K562 (cell line): ENCODE measurements at regions not wholly inside any gene's neighbourhood (a gene's known extent, or its start where the extent isn't known, plus 50 kb on each side); places are given as distances from the start of the nearest gene placed in this dataset.
A peak's percentile ranks its signal among the peaks of the same experiment; 100 is the strongest.

Experiments
- BACH1 ChIP-seq: fragments of 200-800 bp; sonication (Bioruptor generic); IDR thresholded peaks from 2 replicates; pipeline ENCODE4 v1.6.1; 2016; ENCODE audit warnings: missing genetic modification characterization, missing compliant biosample characterization
- C11orf30 ChIP-seq: fragments of 450-650 bp; IDR thresholded peaks from 2 replicates; pipeline ENCODE4 v1.6.1; 2016; ENCODE audit warnings: low read depth, mild to moderate bottlenecking
- CBFA2T3 ChIP-seq: fragments of 450-650 bp; IDR thresholded peaks from 2 replicates; pipeline ENCODE4 v1.6.1; 2017
- CBX3 ChIP-seq, 2 experiments: IDR thresholded peaks; 1 replicate in 1 of 2; 2 replicates in 1 of 2; pipeline ENCODE4 v1.6.1; 2012; ENCODE audit warnings: inconsistent platforms in 2 of 2, low read length in 2 of 2, borderline replicate concordance in 1 of 2, control low read depth in 1 of 2
- CHD4 ChIP-seq: fragments of 200-600 bp; sonication (generic); IDR thresholded peaks from 3 replicates; pipeline ENCODE4 v1.6.1; 2012; ENCODE audit warnings: low read depth, mild to moderate bottlenecking, mixed read lengths, low read length, inconsistent platforms; ENCODE audit not compliant: insufficient read depth, insufficient replicate concordance, poor library complexity, severe bottlenecking
- EGR1 ChIP-seq: fragments of 450-650 bp; conservative IDR thresholded peaks from 2 replicates; pipeline ENCODE4 v1.6.1; 2017; ENCODE audit warnings: mild to moderate bottlenecking
- ESRRA ChIP-seq: fragments of 450-650 bp; IDR thresholded peaks from 2 replicates; pipeline ENCODE4 v1.6.1; 2014; ENCODE audit warnings: low read depth, mild to moderate bottlenecking, moderate library complexity, borderline replicate concordance
- ETV1 ChIP-seq: fragments of 450-650 bp; conservative IDR thresholded peaks from 2 replicates; pipeline ENCODE4 v1.6.1; 2016; ENCODE audit warnings: missing genetic modification characterization, control low read depth, low read depth, missing compliant biosample characterization
- FOSL1 ChIP-seq: fragments of 200-800 bp; sonication (Bioruptor generic); conservative IDR thresholded peaks from 2 replicates; pipeline ENCODE4 v1.6.1; 2016; ENCODE audit warnings: missing genetic modification characterization, missing compliant biosample characterization
- GATAD2A ChIP-seq: fragments of 450-650 bp; IDR thresholded peaks from 2 replicates; pipeline ENCODE4 v1.6.1; 2017
- KLF1 ChIP-seq: fragments of 450-650 bp; IDR thresholded peaks from 2 replicates; pipeline ENCODE4 v1.6.1; 2016; ENCODE audit warnings: missing genetic modification characterization, missing compliant biosample characterization
- MAZ ChIP-seq, 2 experiments: fragments of 450-650 bp in 1 of 2; sonication (generic) in 1 of 2; formaldehyde crosslinking; IDR thresholded peaks in 1 of 2; conservative IDR thresholded peaks in 1 of 2; 2 replicates each; pipeline versions ENCODE4 v1.4.0 to v1.5.0; 2020; ENCODE audit warnings: mild to moderate bottlenecking in 1 of 2, missing genetic modification reagents in 1 of 2
- MTA1 ChIP-seq: fragments of 450-650 bp; IDR thresholded peaks from 2 replicates; pipeline ENCODE4 v1.6.1; 2017; ENCODE audit warnings: borderline replicate concordance
- OTX1 ChIP-seq: fragments of 450-650 bp; formaldehyde crosslinking; IDR thresholded peaks from 2 replicates; pipeline ENCODE4 v1.4.0; 2022; ENCODE audit warnings: mild to moderate bottlenecking
- POLR2B ChIP-seq: fragments of 450-650 bp; IDR thresholded peaks from 2 replicates; pipeline ENCODE4 v1.6.1; 2018; ENCODE audit warnings: low read depth; ENCODE audit not compliant: partially characterized antibody
- PYGO2 ChIP-seq: fragments of 450-650 bp; IDR thresholded peaks from 2 replicates; pipeline ENCODE4 v1.6.1; 2016; ENCODE audit warnings: mild to moderate bottlenecking, missing genetic modification characterization, moderate library complexity, missing compliant biosample characterization
- RBBP5 ChIP-seq: fragments of 200-600 bp; sonication (generic); IDR thresholded peaks from 2 replicates; pipeline ENCODE4 v1.6.1; 2012; ENCODE audit warnings: borderline replicate concordance, mild to moderate bottlenecking, low read length, control low read depth, inconsistent platforms; ENCODE audit not compliant: insufficient read depth, poor library complexity, severe bottlenecking
- RFX5 ChIP-seq: IDR thresholded peaks from 2 replicates; pipeline ENCODE4 v1.6.1; 2011; ENCODE audit warnings: low read depth, mild to moderate bottlenecking, improper control_type of control experiment, low read length
- TEAD2 ChIP-seq: fragments of 450-650 bp; IDR thresholded peaks from 2 replicates; pipeline ENCODE4 v1.6.1; 2016; ENCODE audit warnings: missing genetic modification characterization, control low read depth, missing compliant biosample characterization
- TRIM28 ChIP-seq: fragments of 450-650 bp; IDR thresholded peaks from 2 replicates; pipeline ENCODE4 v1.6.1; 2017
- ZFX ChIP-seq: sonication (generic); formaldehyde crosslinking; IDR thresholded peaks from 2 replicates; pipeline ENCODE4 v1.8.0; 2022; ENCODE audit warnings: mild to moderate bottlenecking, missing genetic modification reagents, moderate library complexity
- ZNF316 ChIP-seq: fragments of 450-650 bp; IDR thresholded peaks from 2 replicates; pipeline ENCODE4 v1.6.1; 2016
- TF ChIP-seq, protein P1 (sequence below), 2 experiments: fragments of 450-650 bp; conservative IDR thresholded peaks; 2 replicates each; pipeline ENCODE4 v1.6.1; 2017; ENCODE audit warnings: mild to moderate bottlenecking in 2 of 2, moderate library complexity in 2 of 2
- TF ChIP-seq, protein P2 (sequence below), 2 experiments: fragments of 200-800 bp in 1 of 2; sonication (Bioruptor generic) in 1 of 2; sonication (generic) in 1 of 2; formaldehyde crosslinking in 1 of 2; IDR thresholded peaks in 1 of 2; conservative IDR thresholded peaks in 1 of 2; 2 replicates each; pipeline versions ENCODE4 v1.5.0 to v1.6.1; 2016 to 2020; ENCODE audit warnings: missing compliant biosample characterization in 1 of 2, missing genetic modification characterization in 1 of 2, missing genetic modification reagents in 1 of 2
- TF ChIP-seq, protein P3 (sequence below): fragments of 200-800 bp; sonication (Bioruptor generic); IDR thresholded peaks from 2 replicates; pipeline ENCODE4 v1.6.1; 2017; ENCODE audit warnings: missing genetic modification characterization, missing compliant biosample characterization

DNA sequence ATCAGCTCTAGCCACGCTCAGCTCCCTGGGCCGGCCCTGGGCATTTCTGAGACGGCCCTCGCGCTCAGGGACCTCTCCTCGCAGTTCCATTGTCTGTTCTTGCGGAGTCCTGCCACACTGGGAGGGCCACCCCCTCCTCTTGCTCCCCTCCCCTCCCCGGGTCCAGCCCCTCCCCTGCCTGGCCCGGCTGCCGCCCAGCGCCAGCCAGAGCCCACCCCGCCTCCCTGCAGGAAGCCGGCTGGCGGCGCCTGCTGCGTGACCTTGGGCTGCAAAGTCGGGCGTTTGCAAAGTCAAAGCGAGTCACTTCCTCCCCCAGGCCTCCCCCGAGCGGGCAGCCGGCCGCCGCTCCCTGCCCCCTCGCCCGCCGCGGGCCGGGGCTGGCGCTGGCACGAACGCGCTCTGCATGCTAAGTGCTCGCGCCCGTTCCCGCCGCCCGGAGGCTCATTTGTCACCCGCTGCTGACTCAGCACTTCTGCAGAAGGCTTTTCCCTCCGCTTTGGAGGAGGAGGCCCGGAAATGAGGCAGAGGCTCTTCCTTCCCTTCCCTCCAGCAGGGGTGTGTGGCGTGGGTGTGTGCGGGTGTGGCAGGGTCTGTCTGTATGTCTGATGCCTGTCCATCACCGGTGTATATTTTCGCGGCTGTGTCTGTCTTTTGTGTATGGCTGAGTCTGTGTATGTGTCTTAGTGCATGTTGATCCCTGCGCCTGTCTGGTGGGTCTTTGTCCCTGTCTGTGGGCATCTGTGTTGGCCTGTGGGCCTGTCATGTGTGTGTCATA is 72.0 kb downstream of the IRF2BPL start (continued):
- TF ChIP-seq, protein P1, sequence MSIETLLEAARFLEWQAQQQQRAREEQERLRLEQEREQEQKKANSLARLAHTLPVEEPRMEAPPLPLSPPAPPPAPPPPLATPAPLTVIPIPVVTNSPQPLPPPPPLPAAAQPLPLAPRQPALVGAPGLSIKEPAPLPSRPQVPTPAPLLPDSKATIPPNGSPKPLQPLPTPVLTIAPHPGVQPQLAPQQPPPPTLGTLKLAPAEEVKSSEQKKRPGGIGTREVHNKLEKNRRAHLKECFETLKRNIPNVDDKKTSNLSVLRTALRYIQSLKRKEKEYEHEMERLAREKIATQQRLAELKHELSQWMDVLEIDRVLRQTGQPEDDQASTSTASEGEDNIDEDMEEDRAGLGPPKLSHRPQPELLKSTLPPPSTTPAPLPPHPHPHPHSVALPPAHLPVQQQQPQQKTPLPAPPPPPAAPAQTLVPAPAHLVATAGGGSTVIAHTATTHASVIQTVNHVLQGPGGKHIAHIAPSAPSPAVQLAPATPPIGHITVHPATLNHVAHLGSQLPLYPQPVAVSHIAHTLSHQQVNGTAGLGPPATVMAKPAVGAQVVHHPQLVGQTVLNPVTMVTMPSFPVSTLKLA (conservative IDR thresholded peaks at IDR 0.05) = peak in 1 of 2 experiments; percentile 62; a peak in 1 of 4 replicates
- TF ChIP-seq ZNF316 (peak; percentile 100), CBX3 (IDR thresholded peaks at IDR 0.05; ENCODE audit: borderline replicate concordance in 1 of 2, low read length in 2 of 2) (no peak), FOSL1 (tag) (peak; percentile 73), PYGO2 (tag) (no peak), CBFA2T3 (peak; percentile 51), KLF1 (peak; percentile 65; the same call in 1 of the 2 replicates), ZFX (peak; percentile 72; the same call in 1 of the 2 replicates), POLR2B (peak; percentile 23), GATAD2A (0 out of 2 replicates have a peak, but pooled peaks have one; percentile 28), MAZ (CRISPR knock-in tag; conservative IDR thresholded peaks at IDR 0.05 in 1 of 2, IDR thresholded peaks at IDR 0.05 in 1 of 2) (peak; percentile 25 to 78; a peak in 2 of 4 replicates), C11orf30 (peak; percentile 100), TRIM28 (peak; percentile 57), EGR1 (peak; percentile 100), BACH1 (tag) (peak; percentile 98), RBBP5 (peak; percentile 40), RFX5 (no peak), TEAD2 (tag) (no peak), CHD4 (no peak), MTA1 (peak; percentile 82), OTX1 (CRISPR knock-in tag) (peak; percentile 82; the same call in 1 of the 2 replicates), ETV1 (tag) (peak; percentile 97), ESRRA (peak; percentile 99)
- TF ChIP-seq, protein P2, sequence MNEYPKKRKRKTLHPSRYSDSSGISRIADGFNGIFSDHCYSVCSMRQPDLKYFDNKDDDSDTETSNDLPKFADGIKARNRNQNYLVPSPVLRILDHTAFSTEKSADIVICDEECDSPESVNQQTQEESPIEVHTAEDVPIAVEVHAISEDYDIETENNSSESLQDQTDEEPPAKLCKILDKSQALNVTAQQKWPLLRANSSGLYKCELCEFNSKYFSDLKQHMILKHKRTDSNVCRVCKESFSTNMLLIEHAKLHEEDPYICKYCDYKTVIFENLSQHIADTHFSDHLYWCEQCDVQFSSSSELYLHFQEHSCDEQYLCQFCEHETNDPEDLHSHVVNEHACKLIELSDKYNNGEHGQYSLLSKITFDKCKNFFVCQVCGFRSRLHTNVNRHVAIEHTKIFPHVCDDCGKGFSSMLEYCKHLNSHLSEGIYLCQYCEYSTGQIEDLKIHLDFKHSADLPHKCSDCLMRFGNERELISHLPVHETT (CRISPR knock-in tag; conservative IDR thresholded peaks at IDR 0.05 in 1 of 2, IDR thresholded peaks at IDR 0.05 in 1 of 2) = peak in 1 of 2 experiments; percentile 93; a peak in 2 of 4 replicates
- TF ChIP-seq, protein P3, sequence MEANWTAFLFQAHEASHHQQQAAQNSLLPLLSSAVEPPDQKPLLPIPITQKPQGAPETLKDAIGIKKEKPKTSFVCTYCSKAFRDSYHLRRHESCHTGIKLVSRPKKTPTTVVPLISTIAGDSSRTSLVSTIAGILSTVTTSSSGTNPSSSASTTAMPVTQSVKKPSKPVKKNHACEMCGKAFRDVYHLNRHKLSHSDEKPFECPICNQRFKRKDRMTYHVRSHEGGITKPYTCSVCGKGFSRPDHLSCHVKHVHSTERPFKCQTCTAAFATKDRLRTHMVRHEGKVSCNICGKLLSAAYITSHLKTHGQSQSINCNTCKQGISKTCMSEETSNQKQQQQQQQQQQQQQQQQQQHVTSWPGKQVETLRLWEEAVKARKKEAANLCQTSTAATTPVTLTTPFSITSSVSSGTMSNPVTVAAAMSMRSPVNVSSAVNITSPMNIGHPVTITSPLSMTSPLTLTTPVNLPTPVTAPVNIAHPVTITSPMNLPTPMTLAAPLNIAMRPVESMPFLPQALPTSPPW = peak; percentile 93
